ENCODE measurements at regions not wholly inside any gene's neighbourhood (a gene's known extent, or its start where the extent isn't known, plus 50 kb on each side); places are given as distances from the start of the nearest gene placed in this dataset.

DNA sequence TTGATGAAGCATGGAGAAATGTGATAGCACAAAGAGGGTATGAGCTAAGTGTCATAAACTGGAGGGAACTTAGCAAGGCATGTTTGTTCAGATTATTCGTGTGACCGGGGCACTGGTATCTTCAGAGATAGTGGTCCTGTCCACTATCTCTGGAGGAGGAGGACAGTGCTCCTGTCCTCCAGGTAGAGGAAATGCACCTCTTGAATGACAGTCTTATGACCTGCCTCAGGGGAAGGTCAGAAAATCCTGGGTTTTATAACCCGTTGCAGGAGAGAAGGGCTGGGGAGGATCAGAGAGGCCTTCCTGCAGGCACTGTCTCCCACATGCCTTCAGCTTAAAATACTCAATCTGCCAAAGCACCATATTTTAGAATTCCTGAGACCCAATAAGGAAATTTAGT lies 213.5 kb upstream of the UBL3 start (continued):
- TF ChIP-seq NANOG (IDR thresholded peaks at IDR 0.05; ENCODE audit: insufficient read depth, low read depth, low read length, poor library complexity, severe bottlenecking) (no peak), SIRT6 (IDR thresholded peaks at IDR 0.05; ENCODE audit: low read length) (no peak), JUND (IDR thresholded peaks at IDR 0.05; ENCODE audit: low read length) (no peak), RBBP5 (IDR thresholded peaks at IDR 0.05; ENCODE audit: borderline replicate concordance, low read depth, low read length) (no peak), FOSL1 (IDR thresholded peaks at IDR 0.05; ENCODE audit: insufficient read depth, low read depth, low read length) (no peak), ATF2 (IDR thresholded peaks at IDR 0.05; ENCODE audit: low read length) (no peak), RNF2 (IDR thresholded peaks at IDR 0.05; ENCODE audit: borderline replicate concordance, low read depth, low read length, missing control alignments, poor library complexity, severe bottlenecking) (no peak)
